ENCODE measurements at regions not wholly inside any gene's neighbourhood (a gene's known extent, or its start where the extent isn't known, plus 50 kb on each side); places are given as distances from the start of the nearest gene placed in this dataset.
"Not testable (repeated sequence)": the region's sequence is repeated elsewhere in the genome, so short reads cannot be mapped to it uniquely, and the experiment has no call there.

DNA sequence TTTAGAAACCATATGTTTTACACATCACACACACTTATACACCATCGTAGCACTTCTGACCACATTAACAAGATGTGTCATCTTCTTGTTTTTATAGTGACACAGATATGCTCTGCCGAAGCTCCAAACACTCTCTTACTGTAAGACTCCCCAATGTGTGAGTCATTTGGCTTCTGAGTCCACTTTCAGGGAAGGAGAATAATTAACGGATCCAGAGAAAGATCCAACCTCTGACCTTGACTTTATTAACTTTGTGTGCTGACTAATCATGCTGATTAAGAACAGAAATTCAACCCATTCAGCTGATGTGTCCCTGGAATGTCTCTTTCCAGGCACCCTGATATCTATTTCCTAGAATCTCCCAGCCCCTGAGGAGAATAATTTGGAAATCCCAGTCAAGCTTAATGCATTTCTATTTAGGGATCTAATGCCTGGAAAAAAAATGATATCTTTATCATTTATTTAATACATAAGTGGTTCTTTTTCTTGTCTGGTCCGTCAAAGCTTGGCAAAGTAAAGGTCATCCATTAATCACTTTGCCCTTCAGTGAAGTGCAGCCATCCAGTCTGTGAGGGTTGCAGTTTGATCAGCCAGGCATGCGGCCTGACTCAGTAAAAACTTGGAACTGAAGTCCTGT is 615.8 kb upstream of the SYT4 start:
- no peak for DNase-seq

DNA sequence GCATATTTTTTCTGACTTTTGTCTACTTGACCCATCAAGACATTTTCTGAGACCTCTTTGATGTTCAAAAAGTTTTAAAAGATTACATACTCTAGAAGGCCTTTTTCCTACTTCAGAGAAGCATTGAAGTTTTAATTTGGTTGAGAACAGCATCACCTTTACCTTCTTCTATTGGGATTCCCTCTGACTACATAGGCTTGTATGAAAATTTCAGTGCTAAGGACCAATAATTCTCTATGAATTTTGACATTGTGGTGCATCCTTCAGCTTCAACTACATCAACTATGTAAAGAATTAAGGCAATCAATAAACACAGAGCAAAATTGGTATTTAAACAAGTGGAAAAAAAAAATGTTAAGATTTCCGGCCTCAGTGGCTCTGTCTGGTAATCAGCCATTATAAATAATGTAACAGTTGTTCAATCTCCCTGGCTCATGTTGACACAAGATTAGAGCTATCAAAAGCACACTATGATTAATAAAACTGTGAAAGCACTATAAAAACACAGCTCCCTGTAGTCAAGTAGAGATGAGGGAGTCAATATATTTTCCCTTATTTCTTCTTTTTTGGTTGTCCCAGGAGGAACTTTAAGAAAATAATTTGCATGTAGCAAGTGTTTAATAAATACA is 627.0 kb upstream of the SYT4 start:
- DNase-seq: no peak

DNA sequence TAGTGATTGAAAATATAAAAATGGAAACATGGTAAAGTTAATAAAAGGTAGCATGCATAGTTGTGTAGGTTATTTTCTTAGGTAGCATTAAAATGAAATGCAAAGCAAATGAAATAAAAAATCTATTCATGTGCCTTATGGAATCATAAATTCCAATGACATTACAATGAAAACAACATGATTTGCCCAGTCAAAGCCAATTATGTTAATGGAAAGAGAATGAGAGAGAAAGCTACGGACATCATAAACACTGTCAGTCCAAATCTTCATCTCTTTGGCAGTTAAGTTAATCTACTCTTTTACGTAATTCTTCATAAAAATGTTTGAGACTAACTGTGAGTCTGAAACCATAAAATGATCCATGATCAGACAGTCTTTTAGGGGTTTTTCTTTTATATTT is 636.7 kb upstream of the SYT4 start:
- no peak for DNase-seq

DNA sequence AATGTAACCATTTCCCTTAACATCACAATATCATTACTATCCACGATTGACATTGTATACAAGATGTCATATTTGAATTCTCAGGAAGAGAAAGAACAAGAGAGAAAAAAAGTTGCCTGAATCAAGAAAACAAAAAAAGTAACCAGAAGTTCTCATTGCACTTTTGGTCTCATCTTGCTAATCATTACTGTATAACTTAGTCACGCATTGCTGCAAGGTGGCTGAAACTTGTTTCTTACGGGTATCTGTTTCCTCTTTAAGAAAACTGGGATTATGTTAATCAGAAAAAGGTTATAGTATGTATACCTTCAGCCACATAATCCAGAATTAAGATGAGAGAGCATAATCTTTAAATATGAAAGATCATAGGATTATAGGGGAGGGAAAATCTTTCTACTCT is 639.7 kb upstream of the SYT4 start:
- no peak for DNase-seq

DNA sequence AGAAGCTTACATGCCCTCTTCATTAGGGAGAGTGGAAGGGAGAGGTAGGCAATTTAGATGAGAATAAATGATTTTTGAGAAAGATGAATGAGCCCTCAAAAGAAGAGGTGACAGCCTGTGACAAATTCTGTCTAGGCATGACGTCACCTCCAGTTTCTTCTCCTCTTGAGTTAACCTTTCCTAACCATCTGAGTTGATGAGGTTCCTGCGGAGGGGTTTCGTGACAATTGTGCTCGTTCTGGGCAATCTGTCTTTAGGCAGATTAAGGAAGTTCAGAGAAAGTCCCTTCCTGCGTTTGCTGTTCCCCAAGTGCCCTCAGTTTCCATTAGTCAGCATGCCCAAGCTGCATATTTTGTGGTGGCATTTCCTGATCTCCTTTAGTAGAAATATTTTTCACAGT is 640.2 kb upstream of the SYT4 start:
- peak in 2 of 3 donors; percentile 1 to 3 for DNase-seq

DNA sequence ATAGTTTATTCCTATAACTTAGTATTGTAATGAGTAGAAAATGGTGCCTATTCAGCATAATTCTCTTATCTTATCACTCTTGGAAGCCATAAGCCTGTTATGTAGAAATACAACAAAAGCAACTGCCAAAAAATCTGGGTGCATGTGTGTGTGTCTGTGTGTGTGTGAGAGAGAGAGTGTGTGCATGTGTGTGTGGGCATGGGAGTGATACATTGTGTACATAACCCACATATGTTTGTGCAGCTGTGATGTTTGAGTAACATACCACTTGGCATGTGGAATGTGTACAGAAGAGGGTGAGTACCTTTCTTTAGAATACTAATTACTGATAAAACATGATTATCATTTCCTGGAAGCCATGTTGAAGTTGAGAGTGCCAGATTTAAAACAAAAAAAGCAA is 642.3 kb upstream of the SYT4 start:
- no peak for DNase-seq

DNA sequence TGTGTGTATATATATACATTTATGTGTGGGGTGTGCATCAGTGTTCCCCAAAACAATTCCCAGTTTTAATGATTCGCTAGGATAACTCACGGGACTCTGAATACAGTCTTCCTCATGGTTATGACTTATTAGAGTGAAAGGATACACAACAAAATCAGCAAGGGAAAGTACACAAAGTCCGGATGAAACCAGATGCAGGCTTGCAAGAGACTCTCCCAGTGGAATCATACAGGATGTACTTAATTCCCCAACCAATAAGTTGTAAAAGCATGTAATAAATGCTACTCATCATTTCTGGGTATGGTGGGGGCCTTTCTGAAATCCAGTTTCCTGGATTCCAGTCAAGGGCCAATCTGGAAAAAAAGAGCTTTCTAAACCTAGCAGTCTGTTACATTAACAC is 654.1 kb upstream of the SYT4 start:
- no peak for DNase-seq

DNA sequence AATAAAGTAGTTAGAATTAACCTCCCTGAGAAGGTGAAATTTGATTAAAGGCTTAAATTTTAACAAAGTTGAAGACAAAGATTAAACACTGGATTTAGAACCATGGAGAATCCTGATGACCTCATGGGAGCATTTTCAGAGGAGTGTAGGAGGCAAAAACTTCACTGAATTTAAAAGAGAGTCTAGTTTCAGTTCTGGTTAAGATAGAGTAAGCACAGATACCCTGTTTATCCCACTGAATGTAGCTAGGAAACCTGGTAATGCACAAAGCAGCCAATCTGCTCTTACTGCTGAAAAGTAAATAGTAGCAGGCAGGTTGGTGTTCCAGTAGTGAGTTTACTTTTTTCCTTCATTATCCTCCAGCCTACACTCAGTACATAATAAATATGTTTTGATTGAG is 654.9 kb upstream of the SYT4 start:
- no peak for DNase-seq

DNA sequence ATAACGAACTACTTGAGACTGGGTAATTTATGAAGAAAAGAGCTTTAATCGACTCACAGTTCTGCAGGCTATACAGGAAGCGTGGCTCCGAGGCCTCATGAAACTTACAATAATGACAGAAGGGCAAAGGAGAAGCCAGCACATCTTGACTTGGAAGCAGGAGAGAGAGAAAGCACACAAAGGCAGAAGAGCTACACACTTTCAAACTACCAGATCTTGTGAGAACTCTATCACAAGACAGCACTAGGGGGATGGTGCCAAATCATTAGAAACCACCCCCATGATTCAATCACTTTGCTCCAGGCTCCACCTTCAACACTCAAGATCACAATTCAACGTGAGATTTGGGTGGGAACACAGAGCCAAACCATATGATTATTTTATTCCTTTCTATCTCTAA is 655.9 kb upstream of the SYT4 start:
- DNase-seq: no peak

DNA sequence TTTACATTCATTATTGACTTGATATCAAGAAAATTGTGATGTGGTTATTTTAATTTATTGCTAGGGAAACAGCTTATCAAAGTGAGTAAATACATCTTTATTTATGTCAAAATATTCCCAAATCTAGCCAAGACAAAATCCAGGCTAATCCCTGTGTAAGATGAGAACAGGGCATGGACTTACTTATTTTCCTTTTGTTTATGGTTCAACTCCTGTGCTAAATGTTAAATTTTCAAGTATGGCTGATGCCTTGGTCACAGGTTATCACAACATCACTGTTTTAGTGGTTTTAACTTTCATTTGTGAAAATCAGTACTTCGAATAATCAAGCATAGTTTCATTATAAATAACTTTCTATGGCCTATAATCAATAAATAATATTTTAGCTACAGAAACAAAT is 657.0 kb upstream of the SYT4 start:
- DNase-seq: no peak

DNA sequence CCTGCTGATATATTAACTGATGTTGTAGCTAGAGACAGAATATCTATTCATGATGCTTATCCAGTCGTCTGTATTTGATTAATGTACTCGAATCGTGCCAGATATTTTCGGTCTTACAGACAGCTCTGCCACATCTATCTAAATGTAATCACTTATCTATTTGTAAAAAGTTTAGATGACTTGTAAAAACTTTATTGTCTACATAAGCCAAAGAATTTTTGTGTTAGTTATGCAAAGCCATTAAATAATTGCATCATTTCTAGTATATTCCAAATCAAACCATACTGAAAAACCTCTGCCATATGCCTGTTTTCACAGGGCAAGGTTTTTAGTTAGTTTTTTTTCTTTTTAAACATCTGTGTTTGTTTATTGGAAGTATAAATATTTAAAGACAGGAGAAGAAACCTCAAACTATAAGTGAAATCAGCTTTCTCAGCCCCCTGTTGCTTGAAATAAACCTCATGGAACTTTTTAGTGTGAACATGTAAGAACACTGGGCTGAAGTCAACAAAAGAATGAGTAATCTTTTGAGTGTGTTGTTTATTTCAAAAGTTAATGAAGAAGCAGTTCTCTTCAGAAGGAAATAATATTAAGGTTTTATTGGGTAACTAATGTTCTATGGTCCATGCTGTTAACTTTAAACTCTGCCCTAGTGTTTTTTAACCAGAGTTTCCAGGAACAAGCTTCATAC is 657.6 kb upstream of the SYT4 start:
- no peak for DNase-seq

DNA sequence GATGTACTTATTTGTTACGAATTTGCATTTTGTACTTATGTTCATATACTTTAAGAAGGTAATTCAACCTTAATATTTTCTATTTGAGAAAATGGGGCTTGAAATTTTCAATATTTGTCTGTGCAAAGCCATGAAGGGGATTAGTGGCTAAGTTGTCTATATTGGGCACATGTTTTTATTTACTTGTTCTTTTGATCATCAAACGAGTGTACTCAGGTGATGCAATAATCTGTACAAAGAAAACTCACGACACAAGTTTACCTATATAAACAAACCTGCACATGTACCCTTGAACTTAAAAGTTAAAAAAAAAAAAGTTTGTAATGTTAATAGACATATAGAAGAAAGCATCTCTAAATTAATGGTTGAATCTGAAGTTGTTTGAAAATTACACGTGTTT is 658.9 kb upstream of the SYT4 start:
- DNase-seq: no peak

DNA sequence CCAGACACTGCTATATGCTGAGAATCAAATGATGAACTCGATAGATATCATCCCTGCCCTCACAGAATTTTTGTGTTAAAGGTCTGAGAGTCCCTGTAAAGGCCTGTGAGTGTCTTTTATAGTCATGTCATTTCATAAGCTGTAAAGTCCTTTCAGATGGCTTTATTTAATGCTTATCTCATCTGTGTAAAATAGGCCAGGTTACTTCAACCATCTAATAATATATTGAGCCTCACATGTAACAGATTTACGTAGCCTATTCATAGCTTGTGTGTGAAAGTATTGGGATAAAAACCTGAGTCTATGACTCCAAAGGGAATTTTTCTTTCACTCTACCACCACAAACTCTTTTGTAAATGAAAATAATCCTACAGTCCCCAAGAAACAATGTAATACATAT is 672.0 kb upstream of the SYT4 start:
- DNase-seq: no peak

DNA sequence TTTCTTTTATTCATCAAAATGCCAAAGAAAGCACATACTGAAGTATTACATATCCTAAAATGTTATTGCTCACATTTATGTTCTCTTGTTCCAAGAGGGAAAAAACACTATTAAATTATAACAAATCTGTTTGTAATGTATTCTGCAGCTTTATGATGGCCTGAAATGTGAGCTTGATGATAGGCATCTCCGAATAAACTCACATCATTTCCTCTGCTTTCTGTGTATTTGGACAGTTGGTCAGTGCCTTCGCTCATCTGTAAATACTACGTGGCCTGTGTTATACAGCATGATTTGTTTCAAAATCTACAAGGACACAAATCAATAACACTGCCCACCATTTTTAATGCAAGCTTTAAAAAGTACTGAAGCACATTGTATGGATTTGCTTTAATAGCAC is 672.8 kb upstream of the SYT4 start:
- no peak for DNase-seq

DNA sequence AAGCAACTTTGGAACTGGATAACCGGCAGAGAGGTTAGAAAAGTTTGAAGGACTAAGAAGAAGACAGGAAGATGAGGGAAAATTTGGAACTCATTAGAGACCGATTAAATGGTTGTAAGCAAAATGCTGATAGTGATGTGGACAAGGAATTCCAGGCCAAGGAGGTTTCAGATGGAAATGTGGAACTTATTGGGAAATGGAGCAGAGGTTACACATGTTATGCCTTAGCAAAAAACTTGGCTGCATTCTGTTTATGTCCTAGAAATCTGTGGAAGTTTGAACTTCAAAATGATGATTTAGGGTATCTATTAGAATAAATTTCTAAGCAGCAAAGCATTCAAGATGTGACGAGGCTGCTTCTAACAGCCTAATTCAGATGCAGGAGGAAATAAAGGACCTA is 675.1 kb upstream of the SYT4 start:
- no peak for DNase-seq

DNA sequence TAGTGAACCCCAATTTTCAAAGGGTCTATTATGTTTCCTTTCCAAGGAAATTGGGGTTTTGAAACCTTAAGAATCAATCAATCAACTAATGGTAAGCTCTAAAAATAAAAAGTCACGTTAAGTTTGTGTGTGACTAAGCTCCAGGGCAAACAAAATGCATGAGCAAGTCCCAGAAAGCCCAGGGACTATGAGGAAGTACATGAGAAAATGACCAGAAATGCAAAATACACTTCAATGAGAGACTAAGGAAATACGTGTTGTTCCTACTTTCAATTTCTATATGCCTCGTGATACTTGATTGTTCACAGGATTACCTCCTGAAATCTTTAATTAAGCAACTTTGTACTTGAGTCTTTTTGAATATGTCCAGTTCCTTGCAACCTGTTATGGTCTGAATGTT is 684.4 kb upstream of the SYT4 start:
- peak; percentile 30 to 74 (median 53) for DNase-seq

DNA sequence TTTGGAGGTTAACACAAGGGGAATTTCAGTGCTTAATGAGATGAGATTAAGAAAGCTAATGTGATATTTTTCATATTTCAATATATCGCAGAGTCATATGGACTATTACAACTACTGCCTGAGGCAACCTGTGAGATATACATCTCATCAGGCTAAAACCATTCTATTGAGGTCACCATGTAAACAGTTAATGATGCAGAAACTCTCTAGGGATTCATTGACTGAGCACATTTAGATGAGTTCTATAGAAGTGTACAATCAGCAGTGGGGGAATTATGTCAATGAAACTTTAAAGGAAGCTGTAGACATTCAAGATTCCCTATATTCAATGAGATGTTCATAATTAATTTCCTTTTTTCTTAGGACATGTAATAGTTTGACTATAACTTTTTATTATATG is 687.4 kb upstream of the SYT4 start:
- DNase-seq: no peak

DNA sequence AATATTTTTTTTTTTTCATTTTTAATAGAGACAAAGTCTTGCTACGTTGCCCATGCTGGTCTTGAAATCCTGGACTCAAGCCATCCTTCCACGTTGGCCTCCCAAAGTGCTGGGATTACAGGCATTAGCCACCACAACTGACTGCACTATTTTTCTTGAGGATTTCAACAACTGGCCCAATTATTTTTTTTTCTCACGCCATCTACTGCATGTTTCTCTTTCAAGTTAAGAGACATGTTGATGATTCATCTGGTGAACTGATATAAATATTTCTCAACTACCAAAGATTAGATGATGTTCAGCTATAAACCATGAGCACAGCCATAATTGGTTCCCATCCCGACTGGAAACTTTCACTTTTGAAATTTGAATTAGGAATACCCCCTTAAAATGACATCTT is 688.4 kb upstream of the SYT4 start:
- no peak for DNase-seq

DNA sequence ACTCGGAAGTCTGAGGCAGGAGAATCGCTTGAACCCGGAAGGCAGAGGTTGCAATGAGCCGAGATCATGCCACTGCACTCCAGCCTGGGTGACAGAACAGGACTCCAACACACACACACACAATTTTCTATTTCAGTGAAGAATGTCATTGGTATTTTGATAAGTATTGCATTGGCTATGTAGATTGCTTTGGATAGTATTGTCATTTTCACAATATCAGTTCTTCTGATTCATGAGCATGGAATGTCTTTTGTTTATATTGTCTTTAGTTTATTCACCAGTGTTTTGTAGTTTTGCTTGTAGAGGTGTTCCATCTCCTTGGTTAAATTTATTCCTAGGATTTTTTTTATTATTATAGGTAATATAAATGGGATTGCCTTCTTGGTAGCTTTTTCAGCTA is 693.4 kb upstream of the SYT4 start:
- no peak for DNase-seq

DNA sequence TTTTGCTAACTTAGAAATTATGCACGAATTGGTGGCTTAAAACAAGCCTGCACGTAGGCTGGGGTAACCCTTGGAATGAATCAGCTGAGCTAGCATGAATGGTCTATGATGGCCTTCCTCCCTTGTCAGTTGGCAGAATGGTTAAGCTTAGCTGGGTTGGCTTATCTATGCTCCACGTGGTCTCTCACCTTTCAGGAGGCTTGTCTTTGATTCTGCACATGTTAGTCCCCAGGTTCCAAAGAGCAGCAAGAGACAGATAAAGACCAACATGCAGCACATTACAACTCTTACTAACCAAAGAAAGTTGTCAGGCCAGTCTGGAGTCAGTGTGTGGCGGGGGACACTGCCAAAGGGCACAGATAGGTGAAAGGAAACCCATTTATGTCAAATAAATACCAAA is 700.9 kb upstream of the SYT4 start:
- DNase-seq: no peak

DNA sequence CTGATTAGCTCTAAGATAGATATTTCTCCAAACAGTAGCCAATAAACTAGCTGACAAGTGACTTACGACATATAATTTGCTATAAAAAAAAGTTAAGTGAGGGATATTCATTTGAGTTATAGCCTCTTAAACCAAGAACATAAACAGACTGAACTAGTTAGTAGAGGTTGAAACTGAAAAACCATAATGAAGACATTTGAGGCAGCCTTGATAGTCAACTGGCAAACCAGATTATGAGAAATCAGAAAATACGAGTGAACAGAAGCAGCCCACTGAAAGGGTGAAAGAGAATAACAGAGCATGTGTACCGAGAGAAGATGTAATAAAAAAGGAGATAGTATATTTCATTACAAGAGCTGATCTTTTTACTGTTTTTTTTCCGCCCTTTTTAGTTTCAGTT is 698.1 kb upstream of the SETBP1 start:
- DNase-seq: no peak

DNA sequence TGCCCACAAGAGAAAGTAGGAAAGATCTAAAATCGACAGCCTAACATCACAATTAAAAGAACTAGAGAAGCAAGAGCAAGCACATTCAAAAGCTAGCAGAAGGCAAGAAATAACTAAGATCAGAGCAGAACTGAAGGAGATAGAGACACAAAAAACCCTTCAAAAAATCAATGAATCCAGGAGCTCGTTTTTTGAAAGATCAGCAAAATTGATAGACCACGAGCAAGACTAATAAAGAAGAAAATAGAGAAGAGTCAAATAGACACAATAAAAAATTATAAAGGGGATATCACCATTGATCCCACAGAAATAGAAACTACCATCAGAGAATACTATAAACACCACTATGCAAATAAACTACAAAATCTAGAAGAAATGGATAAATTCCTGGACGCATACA is 693.6 kb upstream of the SETBP1 start:
- not testable (repeated sequence) for DNase-seq

DNA sequence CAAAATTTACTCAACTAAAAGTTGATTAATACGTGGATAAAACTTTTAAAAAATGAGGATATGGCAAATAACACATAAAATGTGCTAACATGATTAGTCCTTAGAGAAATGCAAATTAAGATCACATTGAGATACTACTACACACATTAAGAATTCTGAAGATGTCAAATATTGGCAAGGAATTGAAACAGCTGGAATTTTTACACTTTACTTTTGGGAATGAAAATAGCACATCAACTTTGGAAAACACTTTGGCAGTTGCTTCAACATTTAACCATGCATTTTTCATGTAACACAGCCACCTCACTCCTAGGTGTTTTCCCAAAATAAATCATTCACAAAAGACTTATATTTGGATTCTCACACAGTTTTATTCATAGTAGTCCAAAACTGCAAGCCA is 687.9 kb upstream of the SETBP1 start:
- no peak for DNase-seq

DNA sequence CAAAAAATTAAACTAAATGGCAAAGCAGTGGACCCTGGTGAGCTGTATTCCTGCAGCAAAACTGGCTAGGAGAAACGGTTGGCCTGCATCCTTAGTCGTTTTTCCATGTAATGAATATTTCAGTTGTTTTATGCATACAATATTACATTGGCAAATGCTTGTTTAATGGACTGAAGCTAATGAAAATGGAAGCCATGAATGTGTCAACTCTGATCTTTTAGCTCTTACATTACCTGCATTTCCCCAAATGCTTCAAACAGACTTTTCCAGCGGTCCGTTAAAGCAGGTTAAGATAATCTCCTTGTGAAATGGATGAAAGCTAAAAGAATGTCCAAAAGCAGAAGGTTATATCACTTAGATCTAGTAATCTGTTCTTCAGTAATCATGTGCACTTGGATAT is 686.3 kb upstream of the SETBP1 start:
- no peak for DNase-seq

DNA sequence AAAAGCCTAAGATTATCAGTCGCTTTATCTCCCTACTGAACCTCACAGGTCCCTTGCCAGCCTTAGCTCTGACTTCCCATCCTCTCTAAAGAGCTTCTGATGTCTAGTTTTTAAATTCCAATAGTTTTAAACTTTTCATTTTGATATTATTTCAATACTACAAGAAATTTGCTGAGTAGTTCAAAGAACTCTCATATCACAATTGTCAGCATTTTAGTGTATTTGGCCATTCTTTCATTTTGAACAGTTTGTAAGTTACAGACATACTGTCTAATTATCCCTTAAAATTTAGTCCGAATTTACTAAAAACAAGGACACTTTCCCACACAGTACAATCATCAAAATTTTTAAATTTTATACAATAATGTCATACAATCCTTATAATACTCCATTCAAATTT is 666.8 kb upstream of the SETBP1 start:
- DNase-seq: peak in 1 of 3 donors; percentile 11

All from suppressor macrophage treated with lipopolysaccharide for 1 hour (primary cell).